ENCODE measurements at regions not wholly inside any gene's neighbourhood (a gene's known extent, or its start where the extent isn't known, plus 50 kb on each side); places are given as distances from the start of the nearest gene placed in this dataset.

- Histone ChIP-seq H3K79me2 (no peaks in the 10 kb centered on the region), H3K4me3 (ENCODE audit: low read depth, low read length) (no peak overlapping the region), H3K4me1 (no peaks in the 10 kb centered on the region), H3K4me2 (ENCODE audit: low read length) (no peak overlapping the region), H3K9ac (no peak overlapping the region), H3K27me3 (ENCODE audit: control insufficient read depth, insufficient read depth, low read length) (no peaks in the 10 kb centered on the region), H2AFZ (no peak overlapping the region), H3K36me3 (ENCODE audit: control insufficient read depth, insufficient read depth, low read length) (no peaks in the 10 kb centered on the region), H3K9me3 (ENCODE audit: control insufficient read depth, low read length) (no peaks in the 10 kb centered on the region), H3K27ac (no peak overlapping the region)
- no peak for TF ChIP-seq CTCF (IDR thresholded peaks at IDR 0.05)
Measured at GRCh38 chr3:118478706-118479276, 555.9 kb downstream of the IGSF11 start.

- Histone ChIP-seq H3K27ac (no peak overlapping the region), H3K9me3 (ENCODE audit: control insufficient read depth, low read length) (no peaks in the 10 kb centered on the region), H3K27me3 (ENCODE audit: control insufficient read depth, insufficient read depth, low read length) (no peaks in the 10 kb centered on the region), H3K9ac (no peak overlapping the region), H3K4me3 (ENCODE audit: low read depth, low read length) (no peak overlapping the region), H2AFZ (no peak overlapping the region), H3K4me1 (no peaks in the 10 kb centered on the region), H3K36me3 (ENCODE audit: control insufficient read depth, insufficient read depth, low read length) (no peaks in the 10 kb centered on the region), H3K79me2 (no peaks in the 10 kb centered on the region), H3K4me2 (ENCODE audit: low read length) (no peak overlapping the region)
- no peak for TF ChIP-seq CTCF (IDR thresholded peaks at IDR 0.05)
Measured at GRCh38 chr3:118479376-118479775, 555.3 kb downstream of the IGSF11 start.

- TF ChIP-seq CTCF (IDR thresholded peaks at IDR 0.05), result no peak
- Histone ChIP-seq H3K9ac (no peak overlapping the region), H3K36me3 (ENCODE audit: control insufficient read depth, insufficient read depth, low read length) (no peaks in the 10 kb centered on the region)
Measured at GRCh38 chr3:118480101-118480860, 554.4 kb downstream of the IGSF11 start.

GRCh38 chr3:118485693-118486092 lies 549.0 kb downstream of the IGSF11 start:
- no peak overlapping the region for H3K4me3 ChIP-seq (ENCODE audit: low read depth, low read length)
- H2AFZ ChIP-seq, result no peak overlapping the region
- no peaks in the 10 kb centered on the region for H3K27me3 ChIP-seq (ENCODE audit: control insufficient read depth, insufficient read depth, low read length)
- H3K4me2 ChIP-seq (ENCODE audit: low read length), result no peak overlapping the region
- H3K79me2 ChIP-seq, result no peaks in the 10 kb centered on the region
- H3K27ac ChIP-seq, result no peak overlapping the region
- H3K9ac ChIP-seq, result no peak overlapping the region
- no peaks in the 10 kb centered on the region for H3K4me1 ChIP-seq
- no peak for TF ChIP-seq CTCF (IDR thresholded peaks at IDR 0.05)
- no peaks in the 10 kb centered on the region for H3K36me3 ChIP-seq (ENCODE audit: control insufficient read depth, insufficient read depth, low read length)
- H3K9me3 ChIP-seq (ENCODE audit: control insufficient read depth, low read length), result no peaks in the 10 kb centered on the region

More at GRCh38 chr3:118480101-118480860, 554.4 kb downstream of the IGSF11 start:
- Histone ChIP-seq H2AFZ (no peak overlapping the region), H3K4me1 (no peaks in the 10 kb centered on the region), H3K79me2 (no peaks in the 10 kb centered on the region), H3K27ac (no peak overlapping the region), H3K4me3 (ENCODE audit: low read depth, low read length) (no peak overlapping the region), H3K9me3 (ENCODE audit: control insufficient read depth, low read length) (no peaks in the 10 kb centered on the region), H3K4me2 (ENCODE audit: low read length) (no peak overlapping the region), H3K27me3 (ENCODE audit: control insufficient read depth, insufficient read depth, low read length) (no peaks in the 10 kb centered on the region)

GRCh38 chr3:118487734-118488133 lies 546.9 kb downstream of the IGSF11 start:
- no peak overlapping the region for H3K27ac ChIP-seq
- no peak overlapping the region for H3K4me3 ChIP-seq (ENCODE audit: low read depth, low read length)
- no peak overlapping the region for H3K9ac ChIP-seq
- no peaks in the 10 kb centered on the region for H3K79me2 ChIP-seq
- no peak overlapping the region for H3K4me2 ChIP-seq (ENCODE audit: low read length)
- no peaks in the 10 kb centered on the region for H3K27me3 ChIP-seq (ENCODE audit: control insufficient read depth, insufficient read depth, low read length)
- no peak overlapping the region for H2AFZ ChIP-seq
- H3K4me1 ChIP-seq, result no peaks in the 10 kb centered on the region
- H3K9me3 ChIP-seq (ENCODE audit: control insufficient read depth, low read length), result no peaks in the 10 kb centered on the region
- H3K36me3 ChIP-seq (ENCODE audit: control insufficient read depth, insufficient read depth, low read length), result no peaks in the 10 kb centered on the region
- no peak for TF ChIP-seq CTCF (IDR thresholded peaks at IDR 0.05)

All from parathyroid adenoma (tissue), 2 donors.